ENCODE measurements at regions not wholly inside any gene's neighbourhood (a gene's known extent, or its start where the extent isn't known, plus 50 kb on each side); places are given as distances from the start of the nearest gene placed in this dataset.
"Not testable (repeated sequence)": the region's sequence is repeated elsewhere in the genome, so short reads cannot be mapped to it uniquely, and the experiment has no call there.

DNA sequence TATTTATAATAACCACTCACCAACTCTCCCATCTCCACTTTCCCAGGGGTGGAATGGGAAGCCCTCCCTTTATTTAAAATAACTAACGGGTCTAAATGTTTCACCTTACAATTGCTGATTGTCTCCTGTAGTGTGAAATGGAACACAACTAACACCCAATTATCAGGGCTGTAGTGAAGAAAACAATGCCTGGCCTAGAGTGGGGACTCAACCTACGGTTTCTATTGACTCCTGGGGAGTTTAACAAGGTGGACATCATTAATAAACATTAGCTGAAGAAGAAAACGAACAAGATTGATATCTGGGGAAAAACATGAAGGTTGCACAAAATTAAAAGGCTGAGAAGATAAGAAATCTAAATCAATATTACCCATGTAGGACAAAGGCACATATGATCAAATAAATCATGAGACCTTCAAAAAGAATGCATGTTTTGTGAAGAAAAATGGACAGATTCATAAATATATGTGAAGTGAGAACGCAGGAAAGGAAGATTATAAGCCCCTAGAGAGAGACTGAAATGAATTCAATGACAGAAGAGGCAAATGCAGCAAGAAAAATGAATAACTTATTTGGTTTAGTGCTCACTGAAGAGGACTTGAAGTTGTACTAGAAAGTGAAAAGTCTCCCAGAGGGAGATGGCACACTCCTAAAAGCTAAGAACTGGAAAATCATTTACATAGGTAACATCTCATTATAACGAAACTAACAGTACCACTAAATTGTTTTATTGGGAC lies 593.0 kb upstream of the AADAT start:
- DNase-seq = no peak
- H3K27me3 ChIP-seq = no peaks in the 10 kb centered on the region
- no peaks in the 10 kb centered on the region for H3K4me1 ChIP-seq
- H3K9me3 ChIP-seq = no peaks in the 10 kb centered on the region
- H3K36me3 ChIP-seq = no peaks in the 10 kb centered on the region
- H3K4me3 ChIP-seq (ENCODE audit: low read depth, low read length) = no peak overlapping the region
- no peak for TF ChIP-seq CTCF (IDR thresholded peaks at IDR 0.05; ENCODE audit: low read depth, low read length)

GRCh38 chr4:170682087-170682486 lies 592.3 kb upstream of the AADAT start:
- not testable (repeated sequence) for H3K4me3 ChIP-seq (ENCODE audit: low read depth, low read length); H3K36me3 ChIP-seq; H3K27me3 ChIP-seq; DNase-seq; H3K9me3 ChIP-seq; H3K4me1 ChIP-seq

DNA sequence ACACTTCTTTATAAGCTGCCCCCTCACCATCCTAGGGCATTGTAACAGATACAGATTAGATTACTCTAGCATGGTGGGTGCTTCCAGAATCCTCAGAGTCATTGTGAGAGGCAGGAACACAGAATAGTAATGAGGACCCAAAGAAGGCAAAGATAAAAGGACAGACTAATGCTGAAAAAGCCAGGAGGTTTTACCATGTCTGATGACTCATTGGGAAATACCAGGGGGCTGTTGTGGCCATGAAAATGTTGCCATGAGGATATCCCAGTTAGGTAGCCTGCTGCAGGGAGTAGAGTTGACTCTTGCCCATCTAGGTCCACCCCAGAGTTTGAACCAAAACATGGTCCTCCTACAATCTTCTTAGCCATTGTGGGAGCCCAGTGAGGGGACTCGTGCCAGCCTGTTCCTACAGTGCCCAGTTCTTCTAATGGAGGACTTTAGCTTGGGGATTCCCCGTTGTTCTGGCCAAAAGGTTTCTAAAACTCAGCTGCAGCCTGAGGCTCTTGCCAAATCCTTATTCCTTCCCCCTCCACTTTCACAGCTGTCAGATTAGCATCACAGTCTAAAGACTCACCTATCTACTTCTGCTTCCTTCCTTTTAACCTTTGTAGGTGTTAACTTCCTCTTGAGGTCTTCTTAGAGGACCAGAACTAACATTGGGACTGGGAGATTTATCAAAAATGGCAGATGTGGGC lies 586.0 kb upstream of the AADAT start:
- Histone ChIP-seq H3K9me3 (no peaks in the 10 kb centered on the region), H3K36me3 (no peaks in the 10 kb centered on the region), H3K4me1 (no peaks in the 10 kb centered on the region), H3K4me3 (ENCODE audit: low read depth, low read length) (no peak overlapping the region), H3K27me3 (no peaks in the 10 kb centered on the region)
- DNase-seq = no peak
- no peak for TF ChIP-seq CTCF (IDR thresholded peaks at IDR 0.05; ENCODE audit: low read depth, low read length)

DNA sequence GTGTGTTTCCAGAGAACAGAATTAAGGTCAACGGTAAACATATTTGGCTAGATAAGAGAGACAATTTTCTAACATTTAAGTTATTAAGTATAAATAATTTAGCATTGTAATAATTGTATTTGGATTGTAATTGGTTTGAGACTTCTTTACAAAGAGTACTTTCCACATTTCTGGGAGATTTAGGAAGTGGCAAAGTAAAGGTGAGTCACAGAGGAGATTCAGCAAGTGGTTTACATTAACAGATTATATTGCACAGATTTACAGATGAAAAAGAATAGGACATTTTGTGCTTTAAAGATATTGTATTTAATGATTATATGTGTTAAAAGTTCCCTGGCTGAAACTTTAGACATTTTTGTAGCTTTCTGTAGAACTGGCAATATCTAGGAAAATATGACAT lies 584.4 kb upstream of the AADAT start:
- Histone ChIP-seq H3K4me1 (no peaks in the 10 kb centered on the region), H3K36me3 (no peaks in the 10 kb centered on the region), H3K9me3 (no peaks in the 10 kb centered on the region), H3K27me3 (no peaks in the 10 kb centered on the region), H3K4me3 (ENCODE audit: low read depth, low read length) (no peak overlapping the region)
- TF ChIP-seq CTCF (IDR thresholded peaks at IDR 0.05; ENCODE audit: low read depth, low read length) = no peak
- DNase-seq = no peak

- H3K4me3 ChIP-seq (ENCODE audit: low read depth, low read length) = no peak overlapping the region
- H3K36me3 ChIP-seq = no peaks in the 10 kb centered on the region
- no peaks in the 10 kb centered on the region for H3K9me3 ChIP-seq
- DNase-seq = no peak
- TF ChIP-seq CTCF (IDR thresholded peaks at IDR 0.05; ENCODE audit: low read depth, low read length) = no peak
- no peaks in the 10 kb centered on the region for H3K4me1 ChIP-seq
- no peaks in the 10 kb centered on the region for H3K27me3 ChIP-seq
Measured at GRCh38 chr4:170672381-170672965, 582.7 kb upstream of the AADAT start.

DNA sequence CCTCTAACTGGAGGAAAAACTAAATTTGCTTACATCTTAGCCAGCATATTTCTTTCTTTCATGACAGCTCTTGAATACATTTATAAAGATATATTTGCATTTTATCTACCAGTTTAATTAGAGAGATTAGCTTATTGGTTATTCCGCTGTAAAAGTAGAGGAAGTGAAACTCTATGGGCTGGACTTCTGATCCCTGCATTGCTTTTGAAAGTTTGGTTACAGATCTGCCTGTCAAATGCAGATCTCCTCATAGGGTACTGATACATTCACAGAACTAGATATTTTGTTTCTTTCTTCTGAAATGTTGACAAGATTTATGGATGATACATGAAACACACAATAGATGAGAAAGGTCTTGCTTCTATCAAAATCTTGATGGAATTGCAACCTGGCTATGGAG lies 581.4 kb upstream of the AADAT start:
- no peak for TF ChIP-seq CTCF (IDR thresholded peaks at IDR 0.05; ENCODE audit: low read depth, low read length)
- H3K4me3 ChIP-seq (ENCODE audit: low read depth, low read length) = no peak overlapping the region
- H3K36me3 ChIP-seq = no peaks in the 10 kb centered on the region
- H3K4me1 ChIP-seq = no peaks in the 10 kb centered on the region
- DNase-seq = no peak
- no peaks in the 10 kb centered on the region for H3K9me3 ChIP-seq
- H3K27me3 ChIP-seq = no peaks in the 10 kb centered on the region
